ENCODE measurements at regions not wholly inside any gene's neighbourhood (a gene's known extent, or its start where the extent isn't known, plus 50 kb on each side); places are given as distances from the start of the nearest gene placed in this dataset.
"Not testable (repeated sequence)": the region's sequence is repeated elsewhere in the genome, so short reads cannot be mapped to it uniquely, and the experiment has no call there.

DNA sequence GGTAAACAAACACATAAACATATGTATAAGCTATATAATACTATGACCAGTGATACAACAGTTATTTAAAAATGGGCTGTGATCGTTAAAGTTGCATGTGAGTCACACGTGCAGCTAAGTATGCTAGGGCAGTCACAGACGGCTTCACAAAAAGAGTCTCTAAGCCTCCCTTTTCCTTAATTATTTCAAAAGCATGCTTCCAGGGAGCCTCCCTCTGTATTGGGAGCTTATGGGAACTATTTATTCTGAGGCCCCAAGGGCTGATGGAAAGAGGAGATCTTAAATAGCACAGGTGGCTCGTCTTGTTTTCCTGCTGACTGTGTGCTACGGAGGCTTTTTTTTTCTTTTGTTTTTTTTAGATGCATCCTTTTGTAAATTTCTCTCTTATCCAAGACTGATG, 94.3 kb downstream of the ADCYAP1 start:
- no peak for DNase-seq

DNA sequence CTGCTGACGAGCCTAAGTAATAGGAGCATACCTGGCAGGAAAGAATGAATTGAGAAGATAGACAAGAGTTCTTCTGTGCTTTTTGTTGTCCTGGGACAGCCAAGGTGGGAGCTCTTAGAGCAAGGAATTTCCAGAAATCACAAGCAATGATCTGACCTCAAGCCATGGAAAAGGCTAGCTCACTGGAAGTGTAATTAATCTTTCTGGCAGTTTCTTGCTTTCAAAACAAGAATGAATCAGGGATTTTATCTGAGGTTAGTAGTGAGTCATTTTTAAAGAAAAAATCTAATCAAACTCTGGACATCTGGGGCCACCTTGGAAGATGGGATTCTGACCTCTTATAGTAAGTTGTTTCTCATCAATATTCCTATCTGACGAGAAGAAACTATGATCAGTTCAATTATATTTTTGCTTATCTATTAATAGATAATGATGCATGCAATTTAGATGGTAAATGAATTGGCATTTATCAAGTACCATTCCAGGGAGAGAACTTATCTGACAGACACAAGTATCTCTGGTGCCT, 98.0 kb downstream of the ADCYAP1 start:
- DNase-seq, result no peak

DNA sequence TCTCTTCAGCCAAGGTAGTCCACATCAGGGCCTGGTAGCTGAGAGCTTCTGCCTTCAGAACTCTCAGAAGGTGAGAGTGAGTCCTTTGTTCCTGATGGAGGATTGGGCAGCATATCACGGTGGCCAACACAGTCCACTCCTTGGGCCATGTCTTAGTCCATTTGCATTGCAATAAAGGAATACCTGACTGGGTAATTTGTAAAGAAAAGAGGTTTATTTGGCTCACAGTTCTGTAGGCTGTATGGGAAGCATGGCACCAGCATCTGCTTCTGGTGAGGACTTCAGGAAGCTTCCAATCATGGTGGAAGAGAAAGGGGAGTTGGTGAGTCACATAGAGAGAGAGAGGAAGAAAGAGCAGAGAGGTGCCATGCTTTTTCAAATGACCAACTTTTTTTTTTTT, 98.8 kb downstream of the ADCYAP1 start:
- DNase-seq, result no peak

DNA sequence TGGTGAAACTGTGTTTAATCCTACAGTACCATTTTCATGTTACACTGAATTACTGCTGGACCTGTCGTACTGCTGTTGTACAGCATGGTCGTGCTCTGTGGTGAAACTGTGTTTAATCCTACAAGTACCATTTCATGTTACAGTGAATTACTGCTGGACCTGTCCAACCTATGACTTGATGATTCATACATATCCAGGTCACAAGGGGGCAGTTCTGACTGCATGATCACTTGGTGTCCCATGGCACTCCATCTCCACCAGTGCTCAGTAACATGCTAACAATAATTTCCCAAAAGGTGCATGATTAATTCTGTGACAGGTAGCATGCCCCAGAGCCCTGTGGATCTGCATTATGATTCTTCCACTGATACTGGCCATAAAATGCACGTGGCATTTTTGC, 101.6 kb downstream of the ADCYAP1 start:
- no peak for DNase-seq

DNA sequence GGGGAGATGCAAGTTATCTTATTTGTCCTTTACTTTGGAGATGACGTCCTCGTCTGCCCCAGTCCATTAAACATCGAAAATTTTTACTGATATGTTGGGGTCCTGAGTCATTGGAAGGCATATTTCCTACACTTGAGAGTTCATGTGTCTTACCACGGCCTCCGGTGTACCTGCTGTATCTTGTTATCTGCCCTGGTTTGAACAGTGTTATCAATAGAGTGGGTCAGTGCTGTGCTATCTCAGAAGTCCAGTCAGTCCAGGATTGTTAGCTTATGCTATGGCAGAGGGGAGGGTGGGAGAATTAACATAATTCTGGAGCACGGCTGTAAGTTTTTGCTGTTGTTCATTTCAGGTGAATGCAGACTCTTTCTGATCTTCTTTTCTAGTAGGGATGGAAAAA, 102.3 kb downstream of the ADCYAP1 start:
- DNase-seq, result no peak

DNA sequence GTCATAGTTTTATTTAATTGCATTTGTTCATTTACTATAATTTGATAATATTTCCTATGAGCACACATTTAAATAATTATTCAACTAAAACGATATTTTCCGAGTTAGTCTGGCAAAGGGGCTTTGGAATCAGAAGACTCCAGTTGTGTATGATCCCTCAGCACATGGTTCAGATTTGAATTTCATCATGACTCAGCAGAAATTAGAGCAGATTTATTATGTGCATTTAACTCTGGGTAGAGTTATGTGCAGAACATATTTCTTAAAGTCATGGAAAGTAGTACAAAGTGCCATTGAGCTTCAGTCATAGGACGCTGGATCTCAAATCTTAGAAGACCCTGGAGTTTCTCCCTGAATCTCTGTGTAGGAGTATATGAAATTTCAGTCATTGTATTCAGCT, 106.7 kb downstream of the ADCYAP1 start:
- DNase-seq, result no peak

DNA sequence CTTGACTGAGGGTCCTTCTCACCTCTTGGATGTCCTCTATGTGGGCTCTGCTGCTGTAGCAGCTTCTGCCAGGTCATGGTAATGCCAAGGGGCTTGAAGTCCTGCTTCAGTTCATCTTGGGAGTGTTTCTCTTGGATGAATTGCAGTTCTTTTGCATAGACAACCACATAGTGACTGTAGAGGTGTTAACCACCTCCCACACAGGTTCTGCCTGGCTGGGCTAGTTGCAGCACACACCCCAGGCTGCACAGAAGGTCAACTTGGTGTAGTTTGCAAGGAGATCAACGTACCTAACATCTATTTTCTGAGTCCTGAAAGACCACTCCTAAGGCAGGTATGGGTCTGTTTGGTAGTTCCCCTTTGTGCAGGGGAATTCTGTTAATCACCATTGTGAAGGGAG, 108.1 kb downstream of the ADCYAP1 start:
- DNase-seq, result no peak

DNA sequence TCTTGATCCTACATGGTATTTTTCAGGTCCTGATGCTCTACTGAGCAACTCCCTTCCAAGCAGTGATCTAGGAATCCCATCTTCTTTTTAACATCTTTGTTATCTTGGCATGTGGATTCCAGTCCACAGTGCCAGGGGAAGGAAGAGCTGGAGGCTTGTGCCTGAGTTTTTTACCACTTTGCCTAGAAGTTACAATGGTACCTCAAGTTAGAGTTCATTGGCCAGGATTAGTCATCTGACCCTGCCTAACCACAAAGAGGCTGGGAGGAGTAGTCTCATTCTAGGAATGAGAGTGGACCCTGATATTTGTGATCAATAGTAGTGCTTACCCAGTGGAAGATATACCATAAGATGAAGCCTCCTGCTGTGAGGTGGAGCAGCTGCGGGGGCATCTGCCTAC, 109.3 kb downstream of the ADCYAP1 start:
- no peak for DNase-seq

DNA sequence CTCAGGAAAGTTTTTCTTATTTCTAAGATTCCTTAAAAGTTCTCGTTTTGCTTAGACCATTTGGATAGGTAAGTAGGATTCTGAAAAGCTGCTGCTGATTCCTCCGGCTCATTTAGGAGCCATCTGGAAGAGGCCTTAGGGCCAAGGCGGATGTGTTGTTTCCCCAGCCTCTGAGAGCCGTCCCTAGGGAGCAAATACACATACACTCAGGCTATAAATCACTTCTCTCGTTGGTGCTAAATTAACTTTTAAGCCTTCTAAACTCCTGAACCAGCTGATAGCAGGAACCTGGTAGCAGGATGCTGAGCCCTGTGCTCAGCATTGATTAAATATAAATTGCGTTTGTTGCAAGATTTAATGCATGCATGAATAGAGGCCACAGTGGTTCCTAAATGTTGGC, 109.8 kb downstream of the ADCYAP1 start:
- DNase-seq, result no peak

DNA sequence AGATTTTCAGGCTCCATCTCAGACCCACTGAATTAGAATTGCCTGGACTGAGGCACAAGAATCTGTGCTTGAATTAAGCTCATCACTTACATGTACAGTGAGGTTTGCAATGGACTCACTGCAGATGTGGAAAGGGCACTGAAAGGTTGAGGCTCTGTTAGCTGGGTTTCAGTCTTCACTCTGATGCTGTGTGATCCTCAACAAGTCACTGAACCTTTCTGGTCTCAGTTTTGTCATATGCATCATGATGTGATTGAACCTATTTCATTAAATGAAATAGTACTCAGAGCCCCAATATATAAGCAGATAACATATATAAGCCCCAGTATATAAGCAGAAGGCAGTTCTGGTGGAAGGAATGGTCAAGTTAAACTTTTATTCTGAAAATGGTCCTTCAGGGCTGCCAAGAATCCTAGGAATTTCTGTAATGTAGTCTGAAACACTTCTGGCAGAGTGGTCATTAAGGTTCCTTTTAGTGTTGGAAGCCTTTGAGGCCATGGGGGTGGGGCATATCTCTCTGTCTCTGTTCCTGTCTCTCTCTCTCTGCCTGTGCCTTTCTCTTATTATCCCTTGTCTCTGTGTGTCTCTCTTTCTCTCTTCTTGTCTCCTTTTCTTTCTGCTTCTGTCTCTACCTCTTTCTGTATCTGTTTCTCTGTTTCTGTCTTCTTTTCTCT, 110.4 kb downstream of the ADCYAP1 start:
- DNase-seq, result no peak

DNA sequence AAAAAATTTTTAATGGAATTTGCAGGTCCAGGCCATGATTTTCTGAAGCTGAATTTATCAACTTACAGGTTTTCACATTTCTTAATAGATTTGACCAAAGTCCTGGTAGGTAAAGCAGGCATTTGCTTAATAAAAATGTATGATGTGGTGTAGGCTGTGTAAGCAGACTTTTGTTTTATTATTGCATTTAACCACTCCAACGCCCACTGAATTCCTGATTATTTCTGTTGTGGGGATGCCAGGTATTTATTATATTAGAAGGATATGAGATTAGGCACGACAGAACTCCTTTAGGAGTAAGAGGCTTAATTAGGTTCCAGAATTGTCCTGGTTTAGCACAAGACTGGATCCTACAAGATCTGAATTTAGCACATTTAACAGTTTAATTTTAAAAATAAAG, 111.1 kb downstream of the ADCYAP1 start:
- DNase-seq, result no peak

DNA sequence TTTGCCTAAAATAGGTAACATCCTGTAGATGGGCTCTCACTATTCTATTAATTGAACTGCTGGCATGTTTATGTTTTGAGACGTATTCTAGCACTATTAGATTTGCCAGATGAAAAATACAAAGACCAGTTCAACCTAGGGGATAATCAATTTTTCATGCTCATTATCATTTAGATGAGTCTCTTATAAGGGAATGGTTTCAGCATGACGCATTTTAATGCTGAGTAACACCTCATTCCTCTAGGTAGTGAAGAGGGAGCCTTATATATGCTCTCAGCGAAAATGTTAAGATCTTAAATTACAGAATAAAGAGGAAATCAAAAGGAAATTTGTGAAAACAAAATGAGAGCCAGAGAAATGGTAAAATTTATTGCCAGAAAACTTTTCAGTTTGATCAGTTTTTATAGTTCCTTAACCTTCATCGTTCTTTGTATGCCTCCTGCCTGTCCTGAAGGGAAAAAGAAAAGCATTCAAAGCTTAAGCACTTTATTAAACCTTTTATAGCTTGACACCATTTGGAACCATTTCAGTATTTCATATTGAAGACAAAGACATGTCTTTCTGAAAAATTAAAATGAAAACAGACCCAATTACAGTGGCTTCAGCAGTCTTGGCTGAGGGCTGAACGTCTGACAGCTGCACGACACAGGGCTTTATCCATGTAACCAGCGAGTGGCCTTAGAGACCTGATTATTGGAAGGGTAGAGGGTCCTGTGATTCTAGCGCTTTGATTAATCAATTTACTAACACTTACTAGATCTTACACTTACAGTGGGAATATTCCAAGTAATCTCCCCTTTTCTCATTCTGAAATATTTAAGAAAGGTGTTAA, 112.8 kb downstream of the ADCYAP1 start:
- DNase-seq, result no peak

DNA sequence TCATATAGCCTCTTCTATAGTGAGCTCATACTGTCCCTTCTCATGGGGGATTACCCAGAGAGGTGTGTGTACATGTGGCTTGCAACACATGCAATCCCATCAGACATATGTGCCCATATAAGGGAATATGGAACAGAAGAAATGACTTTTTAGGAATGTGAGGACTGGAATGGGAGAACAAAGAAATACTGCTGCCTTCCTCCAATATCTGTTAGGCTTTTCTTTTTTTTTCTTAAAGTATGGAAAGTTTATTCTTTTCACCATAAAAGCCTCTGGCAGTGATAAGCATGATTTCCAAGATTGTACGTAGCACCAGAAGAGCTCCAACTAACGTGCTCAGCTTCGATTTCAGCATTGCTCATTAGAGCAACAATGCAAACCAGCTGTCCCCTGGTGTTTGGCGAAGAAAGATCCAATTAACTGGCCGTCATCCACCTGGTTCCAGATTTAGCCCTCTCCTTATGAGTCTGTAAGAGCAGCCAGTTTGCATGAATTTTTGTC, 113.6 kb downstream of the ADCYAP1 start:
- DNase-seq, result peak; percentile 65

DNA sequence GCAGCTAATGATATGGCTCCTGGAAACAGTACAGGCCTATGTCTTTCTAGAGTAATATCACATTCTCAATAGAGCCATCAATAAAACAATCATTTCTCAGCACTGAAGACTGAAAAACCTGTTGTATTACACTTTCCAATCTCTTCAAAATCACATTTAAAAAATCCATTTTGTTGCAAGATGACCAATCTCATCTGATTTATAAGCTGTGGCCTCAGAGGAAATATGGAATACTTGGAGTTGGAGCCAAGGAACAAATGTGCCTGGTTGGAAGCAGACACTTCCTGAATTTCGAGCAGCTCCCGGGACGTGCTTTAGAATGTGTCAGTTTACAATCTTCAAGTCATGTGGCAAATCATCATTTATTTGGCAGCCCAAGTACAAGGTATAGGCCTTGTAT, 114.5 kb downstream of the ADCYAP1 start:
- peak; percentile 33 for DNase-seq

DNA sequence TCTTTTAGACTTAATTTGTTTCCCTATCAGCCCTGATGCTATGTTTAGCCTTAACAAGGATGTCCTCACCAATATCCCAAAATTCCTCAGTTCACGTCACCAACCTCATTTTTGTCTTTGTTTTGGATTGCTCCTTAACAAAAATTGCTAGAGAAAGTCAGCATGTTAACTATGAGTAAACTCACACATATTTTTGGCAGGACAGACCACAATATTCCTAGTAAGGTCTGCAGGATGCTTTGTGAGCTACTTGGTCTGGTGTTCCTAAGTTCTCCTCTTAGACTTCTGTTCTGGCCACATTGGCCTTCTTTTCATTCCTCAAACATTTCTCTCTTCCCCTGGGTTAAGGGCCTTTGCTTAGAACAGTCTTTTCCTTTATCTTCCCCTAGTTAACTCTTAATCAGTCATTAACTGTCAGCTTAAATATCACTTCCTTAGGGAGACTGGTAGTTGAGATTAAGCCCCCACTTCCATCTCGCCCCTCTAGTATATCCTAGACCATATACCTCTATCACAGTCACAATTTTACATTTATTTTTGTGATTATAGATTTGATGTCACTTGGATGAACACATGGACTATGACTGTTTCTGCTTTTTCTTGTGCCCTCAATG, 116.2 kb downstream of the ADCYAP1 start:
- DNase-seq, result no peak

DNA sequence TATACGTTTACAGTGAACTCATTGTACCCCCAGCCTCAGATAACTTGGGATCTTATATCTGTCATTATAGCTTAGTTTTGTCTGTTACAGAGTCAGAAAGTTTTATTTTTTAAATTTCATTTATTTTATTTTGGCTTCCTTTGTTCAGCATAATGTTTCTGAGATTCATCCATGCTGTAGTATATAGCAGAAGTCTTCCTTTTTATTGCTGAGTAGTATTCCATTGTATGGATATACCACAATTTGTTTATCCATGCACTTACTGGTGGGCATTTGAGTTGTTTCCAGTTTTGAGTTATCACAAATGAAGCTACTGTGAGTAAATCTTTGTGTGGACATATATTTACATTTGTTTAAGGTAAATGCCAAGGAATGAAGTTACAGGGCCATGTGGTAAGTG, 122.3 kb downstream of the ADCYAP1 start:
- DNase-seq, result no peak

DNA sequence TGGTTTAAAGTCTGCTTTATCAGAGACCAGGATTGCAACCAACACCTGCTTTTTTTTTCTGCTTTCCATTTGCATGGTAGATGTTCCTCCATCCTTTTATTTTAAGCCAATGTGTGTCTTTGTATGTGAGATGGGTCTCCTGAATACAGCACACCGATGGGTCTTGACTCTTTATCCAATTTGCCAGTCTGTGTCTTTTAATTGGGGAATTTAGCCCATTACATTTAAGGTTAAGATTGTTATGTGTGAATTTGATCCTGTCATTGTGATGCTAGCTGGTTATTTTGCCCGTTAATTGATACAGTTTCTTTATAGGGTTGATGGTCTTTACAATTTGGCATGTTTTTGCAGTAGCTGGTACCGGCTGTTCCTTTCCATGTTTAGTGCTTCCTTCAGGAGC, 128.4 kb downstream of the ADCYAP1 start:
- DNase-seq, result not testable (repeated sequence)

DNA sequence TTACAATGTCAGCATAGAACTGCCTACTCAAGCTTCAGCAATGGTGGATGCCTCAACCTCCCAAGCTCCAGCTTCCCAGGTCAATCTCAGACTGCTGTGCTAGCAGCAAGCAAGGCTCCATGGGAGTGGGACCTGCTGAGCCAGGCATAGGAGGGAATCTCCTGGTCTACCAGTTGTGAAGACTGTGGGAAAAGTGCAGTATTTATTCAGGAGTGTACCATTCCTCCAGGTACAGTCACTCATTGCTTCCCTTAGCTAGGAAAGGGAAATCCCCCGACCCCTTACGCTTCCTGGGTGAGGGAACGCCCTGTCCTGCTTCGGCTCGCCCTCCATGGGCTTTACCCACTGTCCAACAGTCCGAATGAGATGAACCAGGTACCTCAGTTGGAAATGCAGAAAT, 130.3 kb downstream of the ADCYAP1 start:
- no peak for DNase-seq

DNA sequence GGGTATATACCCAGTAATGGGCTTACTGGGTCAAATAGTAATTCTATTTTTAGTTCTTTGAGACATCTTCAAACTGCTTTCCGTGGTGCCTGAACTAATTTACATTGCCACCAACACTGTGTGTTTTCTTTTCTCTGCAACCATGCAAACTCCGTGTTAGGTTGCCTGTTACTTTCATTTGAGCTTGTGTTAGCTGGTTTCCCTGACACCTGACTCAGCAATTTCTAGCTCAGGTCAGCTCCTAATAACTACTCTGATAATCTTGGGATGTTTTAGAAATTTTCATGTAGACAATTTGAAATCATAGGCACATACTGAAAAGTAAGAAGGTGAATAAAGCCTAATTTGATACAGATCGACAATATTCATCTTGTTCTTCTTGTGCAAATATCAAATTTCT, 132.3 kb downstream of the ADCYAP1 start:
- no peak for DNase-seq

DNA sequence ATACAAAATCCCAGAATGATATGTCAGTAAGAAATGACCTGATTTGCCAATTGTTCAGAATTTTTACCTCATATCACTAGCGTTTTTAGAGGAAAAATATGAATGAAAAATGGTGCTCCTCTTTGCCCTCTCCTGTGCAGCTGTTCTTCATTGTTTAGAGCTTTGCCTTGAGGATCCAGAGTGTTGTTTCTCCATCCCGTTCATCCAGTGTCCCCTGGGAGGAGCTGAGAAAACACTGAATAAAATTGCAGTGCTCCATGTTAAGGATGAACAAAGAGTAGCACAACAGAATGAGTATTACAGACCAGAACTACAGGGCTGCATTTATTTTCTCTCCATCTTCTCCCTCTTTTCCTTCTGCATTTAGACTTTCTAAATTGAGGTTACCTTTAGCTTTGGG, 133.1 kb downstream of the ADCYAP1 start:
- no peak for DNase-seq

DNA sequence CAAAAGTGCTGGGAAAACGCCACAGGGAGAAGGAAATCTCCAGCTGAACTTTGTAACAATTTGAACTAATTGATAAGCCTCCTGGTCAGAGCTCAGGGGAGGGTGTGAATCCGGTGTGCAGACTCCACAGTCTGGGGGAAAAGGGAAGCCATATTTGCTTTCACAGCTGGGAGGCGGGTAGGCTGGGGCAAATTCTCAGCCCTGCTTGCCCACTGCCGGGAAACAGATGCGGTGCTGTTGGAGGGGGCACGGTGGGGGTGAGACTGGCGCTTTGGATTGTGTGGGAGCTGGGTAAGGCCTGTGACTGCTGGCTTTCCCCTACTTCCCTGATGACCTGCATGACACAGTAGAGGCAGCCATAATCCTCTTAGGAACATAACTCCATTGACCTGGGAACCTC, 134.8 kb downstream of the ADCYAP1 start:
- no peak for DNase-seq

DNA sequence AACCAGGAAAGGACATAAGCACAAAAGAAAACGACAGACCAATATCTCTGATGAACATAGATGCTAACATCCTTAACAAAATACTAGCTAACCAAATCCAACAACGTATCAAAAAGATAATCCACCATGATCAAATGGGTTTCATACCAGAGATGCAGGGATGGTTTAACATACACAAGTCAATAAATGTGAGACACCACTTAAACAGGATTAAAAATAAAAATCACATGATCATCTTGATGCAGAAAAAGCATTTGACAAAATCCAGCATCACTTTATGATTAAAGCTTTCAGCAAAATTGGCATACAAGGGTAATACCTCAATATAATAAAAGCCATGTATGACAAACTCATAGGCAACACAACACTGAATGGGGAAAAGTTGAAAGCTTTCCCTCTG, 138.4 kb downstream of the ADCYAP1 start:
- DNase-seq, result not testable (repeated sequence)

DNA sequence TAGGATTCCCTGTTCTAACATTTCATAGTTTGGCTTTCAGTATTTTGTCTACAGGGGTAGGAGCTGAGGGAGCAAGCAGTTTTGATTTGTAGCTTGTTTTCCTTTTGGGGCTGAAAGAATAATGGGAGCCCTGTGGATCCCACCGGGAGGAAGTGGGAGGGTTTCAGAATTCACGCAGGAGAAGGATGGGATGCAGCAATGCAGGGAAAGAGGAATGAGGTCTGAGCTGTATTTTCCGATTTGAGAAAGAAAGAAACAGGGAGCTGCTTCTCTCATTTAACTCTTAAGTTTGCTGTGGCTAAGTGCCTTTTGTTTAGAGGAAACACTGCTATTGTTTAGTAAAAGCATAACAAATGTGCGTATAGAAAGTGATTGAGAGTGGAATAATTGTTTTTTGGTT, 141.0 kb downstream of the ADCYAP1 start:
- no peak for DNase-seq

DNA sequence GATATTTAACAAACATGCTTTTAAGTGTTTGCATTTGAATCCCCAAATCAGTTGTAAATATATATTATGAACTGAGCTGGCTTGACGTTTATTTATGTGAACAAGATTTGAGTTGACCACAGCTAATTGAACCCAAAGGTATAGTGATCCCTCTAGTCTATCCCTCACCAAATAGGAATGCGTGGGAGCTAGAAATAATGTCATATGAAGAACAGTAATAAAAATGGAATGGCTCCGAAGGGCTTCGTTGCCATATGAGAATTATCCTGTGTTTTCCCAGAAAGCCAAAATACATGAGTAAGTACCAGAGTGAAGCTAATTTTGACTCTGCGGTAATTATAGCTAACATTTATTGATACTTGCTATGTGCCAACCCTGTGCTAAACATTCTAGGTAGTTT, 142.7 kb downstream of the ADCYAP1 start:
- no peak for DNase-seq

Measured in femur (tissue), 1 donor.